ENCODE measurements at regions not wholly inside any gene's neighbourhood (a gene's known extent, or its start where the extent isn't known, plus 50 kb on each side); places are given as distances from the start of the nearest gene placed in this dataset.
"Not testable (repeated sequence)": the region's sequence is repeated elsewhere in the genome, so short reads cannot be mapped to it uniquely, and the experiment has no call there.

GRCh38 chr1:121007755-121008154 lies 118.2 kb downstream of the PPIAL4A start:
- not testable (repeated sequence) for DNase-seq

GRCh38 chr1:121008512-121009215 lies 119.1 kb downstream of the PPIAL4A start:
- DNase-seq = not testable (repeated sequence)

- DNase-seq = not testable (repeated sequence)
Observed at GRCh38 chr1:121009216-121010057, 119.9 kb downstream of the PPIAL4A start.

GRCh38 chr1:121010141-121010540 lies 120.6 kb downstream of the PPIAL4A start:
- not testable (repeated sequence) for DNase-seq

GRCh38 chr1:121013181-121013580 lies 123.6 kb downstream of the PPIAL4A start:
- not testable (repeated sequence) for DNase-seq

GRCh38 chr1:121016182-121017028 lies 126.8 kb downstream of the PPIAL4A start:
- DNase-seq = peak; percentile 0

- not testable (repeated sequence) for DNase-seq
Observed at GRCh38 chr1:121019715-121020349, 130.3 kb downstream of the PPIAL4A start.

GRCh38 chr1:121020350-121021236 lies 131.0 kb downstream of the PPIAL4A start:
- peak; percentile 3 for DNase-seq

- DNase-seq = not testable (repeated sequence)
Observed at GRCh38 chr1:121021716-121022115, 132.1 kb downstream of the PPIAL4A start.

GRCh38 chr1:121032878-121033494 lies 143.4 kb downstream of the PPIAL4A start:
- not testable (repeated sequence) for DNase-seq

- not testable (repeated sequence) for DNase-seq
Observed at GRCh38 chr1:121036792-121037191, 147.2 kb downstream of the PPIAL4A start.

- not testable (repeated sequence) for DNase-seq
Observed at GRCh38 chr1:121040974-121041373, 143.2 kb downstream of the FAM72B start.

- DNase-seq = not testable (repeated sequence)
Observed at GRCh38 chr1:121041497-121041896, 142.6 kb downstream of the FAM72B start.

GRCh38 chr1:121042882-121043281 lies 141.3 kb downstream of the FAM72B start:
- not testable (repeated sequence) for DNase-seq

- DNase-seq = not testable (repeated sequence)
Observed at GRCh38 chr1:121048293-121048752, 135.8 kb downstream of the FAM72B start.

- not testable (repeated sequence) for DNase-seq
Observed at GRCh38 chr1:121048769-121049443, 135.2 kb downstream of the FAM72B start.

- DNase-seq = not testable (repeated sequence)
Observed at GRCh38 chr1:121050097-121050496, 134.0 kb downstream of the FAM72B start.

GRCh38 chr1:121051161-121051790 lies 132.9 kb downstream of the FAM72B start:
- not testable (repeated sequence) for DNase-seq

- not testable (repeated sequence) for DNase-seq
Observed at GRCh38 chr1:121052081-121052660, 132.0 kb downstream of the FAM72B start.

Data from NCI-H2029 (cell line).